ENCODE measurements at regions not wholly inside any gene's neighbourhood (a gene's known extent, or its start where the extent isn't known, plus 50 kb on each side); places are given as distances from the start of the nearest gene placed in this dataset.

- no peak for TF ChIP-seq CTCF (IDR thresholded peaks at IDR 0.05; ENCODE audit: low read depth, low read length, missing control alignments)
- in situ Hi-C loops (cut with HindIII; ENCODE audit: low pct_ligation_motif_present, low sequenced_read_pairs), result no loop called here
These were observed 481.8 kb upstream of the CDH18 start for GRCh38 chr5:20469792-20470191.

GRCh38 chr5:20469390-20469789, 481.4 kb upstream of the CDH18 start:
- no peaks in the 10 kb centered on the region for H3K27me3 ChIP-seq (replicated peaks)
- H3K27ac ChIP-seq, result no peak overlapping the region
- no peak for TF ChIP-seq CTCF (IDR thresholded peaks at IDR 0.05; ENCODE audit: low read depth, low read length, missing control alignments)
- H3K36me3 ChIP-seq (replicated peaks), result no peaks in the 10 kb centered on the region
- H3K4me3 ChIP-seq (ENCODE audit: low read depth, low read length), result no peak overlapping the region
- in situ Hi-C loops (cut with HindIII; ENCODE audit: low pct_ligation_motif_present, low sequenced_read_pairs), result no loop called here
- no peak for DNase-seq

More at GRCh38 chr5:20469792-20470191, 481.8 kb upstream of the CDH18 start:
- H3K27ac ChIP-seq, result no peak overlapping the region
- H3K36me3 ChIP-seq (replicated peaks), result no peaks in the 10 kb centered on the region
- no peak overlapping the region for H3K4me3 ChIP-seq (ENCODE audit: low read depth, low read length)
- no peaks in the 10 kb centered on the region for H3K27me3 ChIP-seq (replicated peaks)
- DNase-seq, result no peak

- Histone ChIP-seq H3K36me3 (replicated peaks) (no peaks in the 10 kb centered on the region), H3K4me3 (ENCODE audit: low read depth, low read length) (no peak overlapping the region), H3K27ac (no peak overlapping the region), H3K27me3 (replicated peaks) (no peaks in the 10 kb centered on the region)
- no peak for DNase-seq
- in situ Hi-C loops (cut with HindIII; ENCODE audit: low pct_ligation_motif_present, low sequenced_read_pairs), result no loop called here
- no peak for TF ChIP-seq CTCF (IDR thresholded peaks at IDR 0.05; ENCODE audit: low read depth, low read length, missing control alignments)
These were observed 478.5 kb upstream of the CDH18 start for GRCh38 chr5:20466512-20466911.

GRCh38 chr5:20463206-20463605, 475.2 kb upstream of the CDH18 start:
- no peak for TF ChIP-seq CTCF (IDR thresholded peaks at IDR 0.05; ENCODE audit: low read depth, low read length, missing control alignments)
- in situ Hi-C loops (cut with HindIII; ENCODE audit: low pct_ligation_motif_present, low sequenced_read_pairs), result no loop called here
- Histone ChIP-seq H3K4me3 (ENCODE audit: low read depth, low read length) (no peak overlapping the region), H3K36me3 (replicated peaks) (no peaks in the 10 kb centered on the region), H3K27me3 (replicated peaks) (no peaks in the 10 kb centered on the region), H3K27ac (no peak overlapping the region)
- DNase-seq, result no peak

- in situ Hi-C loops (cut with HindIII; ENCODE audit: low pct_ligation_motif_present, low sequenced_read_pairs), result no loop called here
- no peak overlapping the region for H3K27ac ChIP-seq
- TF ChIP-seq CTCF (IDR thresholded peaks at IDR 0.05; ENCODE audit: low read depth, low read length, missing control alignments), result no peak
- DNase-seq, result no peak
- no peaks in the 10 kb centered on the region for H3K36me3 ChIP-seq (replicated peaks)
- no peak overlapping the region for H3K4me3 ChIP-seq (ENCODE audit: low read depth, low read length)
- H3K27me3 ChIP-seq (replicated peaks), result no peaks in the 10 kb centered on the region
These were observed 458.1 kb upstream of the CDH18 start for GRCh38 chr5:20446121-20446520.

- in situ Hi-C loops (cut with HindIII; ENCODE audit: low pct_ligation_motif_present, low sequenced_read_pairs), result no loop called here
- no peaks in the 10 kb centered on the region for H3K36me3 ChIP-seq (replicated peaks)
- H3K27me3 ChIP-seq (replicated peaks), result no peaks in the 10 kb centered on the region
- no peak for DNase-seq
- no peak for TF ChIP-seq CTCF (IDR thresholded peaks at IDR 0.05; ENCODE audit: low read depth, low read length, missing control alignments)
- H3K4me3 ChIP-seq (ENCODE audit: low read depth, low read length), result no peak overlapping the region
- H3K27ac ChIP-seq, result no peak overlapping the region
These were observed 457.4 kb upstream of the CDH18 start for GRCh38 chr5:20445326-20445860.
